HG02678 (cell line): ENCODE measurements at regions not wholly inside any gene's neighbourhood (a gene's known extent, or its start where the extent isn't known, plus 50 kb on each side); places are given as distances from the start of the nearest gene placed in this dataset.
"Not testable (repeated sequence)": the region's sequence is repeated elsewhere in the genome, so short reads cannot be mapped to it uniquely, and the experiment has no call there.

Source experiments
- ATAC-seq: cut with Tn5 transposase; IDR thresholded peaks from one replicate; pipeline ENCODE4 v1.9.1; 2021; ENCODE audit warnings: mild to moderate bottlenecking, moderate library complexity; ENCODE audit not compliant: unreplicated experiment

DNA sequence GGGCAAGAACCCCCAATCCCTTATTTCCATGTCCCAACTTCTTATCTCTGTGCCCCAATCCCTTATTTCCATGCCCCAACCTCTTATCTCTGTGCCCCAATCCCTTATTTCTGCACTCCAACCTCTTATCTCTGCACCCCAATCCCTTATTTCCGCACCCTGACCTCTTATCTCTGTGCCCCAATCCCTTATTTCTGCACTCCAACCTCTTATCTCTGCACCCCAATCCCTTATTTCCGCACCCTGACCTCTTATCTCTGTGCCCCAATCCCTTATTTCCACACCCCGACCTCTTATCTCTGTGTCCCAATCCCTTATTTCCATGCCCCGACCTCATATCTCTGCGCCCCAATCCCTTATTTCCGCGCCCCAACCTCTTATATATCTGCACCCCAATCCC is 150.8 kb upstream of the NR4A3 start:
- ATAC-seq, result not testable (repeated sequence)

- no peak for ATAC-seq
These were observed 144.4 kb upstream of the NR4A3 start for GRCh38 chr9:99677281-99677680.

GRCh38 chr9:99678566-99678965 is 143.1 kb upstream of the NR4A3 start:
- no peak for ATAC-seq

- ATAC-seq, result no peak
These were observed 141.5 kb upstream of the NR4A3 start for GRCh38 chr9:99680191-99680590.

DNA sequence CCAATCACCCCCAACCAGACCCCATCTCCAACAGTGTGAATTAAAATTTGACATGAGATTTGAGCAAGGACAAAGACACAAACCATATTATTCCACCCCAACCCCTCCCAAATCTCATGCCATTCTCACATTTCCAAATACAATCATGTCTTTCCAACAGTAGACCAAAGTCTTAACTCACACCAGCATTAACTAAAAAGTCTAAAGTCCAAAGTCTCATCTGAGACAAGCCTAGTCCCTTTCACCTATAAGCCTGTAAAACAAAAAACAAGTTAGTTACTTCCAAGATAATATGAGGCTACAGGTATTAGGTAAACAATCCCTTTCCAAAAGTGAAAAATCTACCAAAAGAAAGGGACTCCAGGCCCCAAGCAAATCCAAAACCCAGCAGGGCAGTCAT is 140.6 kb upstream of the NR4A3 start:
- no peak for ATAC-seq

DNA sequence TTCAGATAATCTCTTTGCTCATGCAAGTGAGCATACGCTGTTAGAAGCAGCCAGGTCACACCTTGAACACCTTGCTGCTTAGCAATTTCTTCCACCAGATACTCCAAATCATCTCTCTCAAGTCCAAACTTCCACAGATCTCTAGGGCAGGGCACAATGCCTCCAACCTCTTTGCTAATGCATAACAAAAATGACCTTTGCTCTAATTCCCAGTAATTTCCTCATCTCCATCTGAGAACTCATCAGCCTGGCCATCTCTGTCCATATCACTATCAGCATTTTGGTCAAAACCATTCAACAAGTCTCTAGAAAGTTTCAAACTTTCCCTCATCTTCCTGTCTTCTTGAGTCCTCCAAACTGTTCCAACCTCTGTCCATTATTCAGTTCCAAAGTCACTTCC is 139.3 kb upstream of the NR4A3 start:
- no peak for ATAC-seq

DNA sequence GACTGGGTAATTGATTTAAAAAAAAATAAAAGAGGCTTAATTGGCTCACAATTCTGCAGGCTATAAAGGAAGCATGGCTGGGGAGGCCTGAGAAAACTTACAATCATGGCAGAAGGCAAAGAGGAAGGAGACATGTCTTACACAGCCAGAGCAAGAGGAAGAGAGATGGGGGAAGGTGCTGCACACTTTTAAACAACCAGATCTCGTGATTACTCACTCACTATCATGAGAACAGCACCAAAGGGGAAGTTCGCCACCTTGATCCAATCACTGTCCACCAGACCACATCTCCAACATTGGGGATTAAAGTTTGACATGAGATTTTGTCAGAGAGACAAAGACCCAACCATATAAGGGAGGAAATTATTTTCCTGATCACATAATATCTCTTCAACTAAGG is 138.8 kb upstream of the NR4A3 start:
- no peak for ATAC-seq

GRCh38 chr9:99690573-99690972 is 131.1 kb upstream of the NR4A3 start:
- no peak for ATAC-seq

DNA sequence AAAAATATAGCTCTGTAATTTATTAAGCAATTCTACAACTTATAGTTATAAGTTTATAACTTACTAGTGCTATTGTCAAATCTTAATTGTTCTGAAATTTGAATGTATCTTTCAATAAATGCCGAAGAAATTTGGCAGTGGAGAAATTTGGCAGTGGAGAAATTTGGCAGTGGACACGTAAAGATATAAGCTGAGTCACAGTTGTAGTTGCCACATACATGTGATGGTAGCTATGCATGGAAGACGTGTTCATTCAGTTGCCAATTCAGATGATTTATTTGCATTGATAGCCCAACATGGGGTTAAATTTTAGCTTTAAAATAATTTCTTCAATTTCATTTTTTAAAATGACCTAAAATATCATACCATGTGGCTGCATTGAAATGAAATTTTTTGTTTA is 127.8 kb upstream of the NR4A3 start:
- ATAC-seq, result no peak

GRCh38 chr9:99694393-99694792 is 127.3 kb upstream of the NR4A3 start:
- no peak for ATAC-seq

GRCh38 chr9:99699396-99699795 is 122.3 kb upstream of the NR4A3 start:
- no peak for ATAC-seq

GRCh38 chr9:99712214-99712613 is 109.5 kb upstream of the NR4A3 start:
- no peak for ATAC-seq

- ATAC-seq, result no peak
These were observed 107.8 kb upstream of the NR4A3 start for GRCh38 chr9:99713838-99714306.

- no peak for ATAC-seq
These were observed 103.1 kb upstream of the NR4A3 start for GRCh38 chr9:99718631-99719030.

DNA sequence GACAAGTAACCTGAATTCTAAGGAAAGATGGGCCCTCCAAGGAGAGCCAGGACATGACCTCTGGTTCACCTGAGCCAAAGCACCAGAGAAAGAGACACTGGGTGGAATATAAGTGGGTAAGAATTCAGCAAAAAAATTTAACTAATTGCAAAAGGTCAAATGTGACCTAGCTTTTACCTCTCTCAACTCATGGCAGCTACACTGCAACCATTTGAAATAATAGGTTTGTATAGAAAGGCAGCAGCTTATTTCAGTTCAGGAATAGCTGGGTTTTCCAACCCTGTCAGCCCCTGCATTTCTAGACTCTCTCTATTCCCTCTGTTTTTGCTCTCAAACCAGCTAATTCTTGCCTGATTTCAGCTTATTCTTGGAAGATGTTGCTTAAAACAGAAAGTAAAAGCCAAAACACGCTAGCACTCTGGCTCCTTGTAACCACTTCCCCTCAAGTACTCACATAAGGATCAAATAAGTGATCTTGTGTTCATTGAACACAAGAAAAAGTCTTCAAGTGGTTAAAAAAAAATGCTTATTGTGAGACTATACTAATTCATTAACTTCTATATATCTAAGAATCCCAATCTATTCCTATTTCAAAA is 101.1 kb upstream of the NR4A3 start:
- peak; percentile 86 for ATAC-seq

DNA sequence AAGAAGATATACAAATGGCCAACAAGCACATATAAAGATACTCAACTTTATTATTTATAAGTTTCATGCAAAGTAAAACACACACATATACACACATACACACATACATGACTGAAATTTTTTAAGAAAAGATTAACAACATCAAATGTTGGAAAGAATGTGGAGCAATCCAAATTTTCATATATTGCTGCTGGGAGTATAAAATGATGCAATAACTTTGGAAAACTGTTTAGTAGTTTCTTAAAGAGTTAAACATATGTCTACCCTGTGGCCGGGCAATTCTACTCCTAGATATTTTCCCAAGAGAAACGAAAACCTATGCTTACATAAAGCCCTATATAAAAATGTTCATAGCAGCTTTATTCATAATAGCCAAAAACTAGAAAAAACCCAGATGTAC is 99.8 kb upstream of the NR4A3 start:
- no peak for ATAC-seq

DNA sequence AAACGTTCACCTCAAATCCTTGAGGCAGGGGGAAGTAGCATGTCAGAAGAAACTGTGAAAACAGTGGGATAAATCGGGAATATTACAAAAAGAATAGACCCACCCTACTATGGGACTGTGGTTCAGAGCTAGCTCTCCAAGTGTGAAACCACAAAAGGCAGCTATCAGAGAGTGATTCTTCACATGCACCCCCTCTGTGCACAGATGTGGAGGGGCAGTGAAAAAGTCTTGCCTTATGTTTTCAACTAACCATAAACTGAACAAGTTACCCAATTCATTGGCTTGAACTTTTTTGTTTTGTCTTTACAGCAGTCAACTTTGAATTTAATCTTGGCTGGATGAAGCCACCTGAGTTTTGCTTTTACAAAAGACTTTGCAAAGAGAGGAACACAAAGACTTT is 98.8 kb upstream of the NR4A3 start:
- ATAC-seq, result no peak

- ATAC-seq, result no peak
These were observed 97.0 kb upstream of the NR4A3 start for GRCh38 chr9:99724640-99725039.

- ATAC-seq, result no peak
These were observed 95.8 kb upstream of the NR4A3 start for GRCh38 chr9:99725852-99726251.

DNA sequence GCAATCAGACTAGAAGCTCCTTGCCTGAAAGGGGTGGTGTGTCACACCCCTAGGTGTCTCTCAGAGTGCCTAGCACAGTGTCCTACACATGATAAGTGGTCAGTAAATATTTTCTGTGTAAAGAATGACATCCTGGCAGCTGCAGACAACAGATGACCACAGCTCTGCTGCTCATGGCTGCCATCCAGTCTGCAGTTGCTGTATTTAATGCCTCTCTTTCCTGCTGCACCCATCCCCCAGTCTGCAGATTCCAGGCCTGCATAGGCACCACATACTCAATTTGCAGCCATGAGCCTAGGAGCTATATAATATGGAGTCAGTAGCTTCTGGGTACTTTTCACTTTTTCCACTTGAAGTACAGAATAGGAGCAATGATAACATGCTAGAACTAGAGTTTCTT is 94.9 kb upstream of the NR4A3 start:
- ATAC-seq, result no peak

DNA sequence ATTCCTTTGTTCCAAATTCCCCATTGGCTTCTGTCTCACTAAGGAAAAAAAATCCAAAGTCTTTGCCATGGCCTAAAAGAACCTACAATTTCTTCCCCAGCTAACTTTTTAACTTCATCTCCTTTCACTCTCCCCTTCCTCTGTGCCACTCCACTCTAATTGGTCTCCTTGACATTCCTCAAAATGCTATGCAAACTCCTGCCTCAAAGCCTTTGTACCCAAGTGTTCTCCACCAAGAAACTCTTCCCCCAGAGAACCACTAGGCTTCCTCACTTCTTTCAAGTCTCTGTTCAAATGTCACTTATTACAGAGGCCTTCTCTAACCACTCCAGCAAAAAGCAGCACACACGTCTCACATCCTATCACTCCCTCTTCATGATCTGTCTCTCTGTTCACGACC is 91.6 kb upstream of the NR4A3 start:
- ATAC-seq, result no peak

- no peak for ATAC-seq
These were observed 89.7 kb upstream of the NR4A3 start for GRCh38 chr9:99731950-99732349.

DNA sequence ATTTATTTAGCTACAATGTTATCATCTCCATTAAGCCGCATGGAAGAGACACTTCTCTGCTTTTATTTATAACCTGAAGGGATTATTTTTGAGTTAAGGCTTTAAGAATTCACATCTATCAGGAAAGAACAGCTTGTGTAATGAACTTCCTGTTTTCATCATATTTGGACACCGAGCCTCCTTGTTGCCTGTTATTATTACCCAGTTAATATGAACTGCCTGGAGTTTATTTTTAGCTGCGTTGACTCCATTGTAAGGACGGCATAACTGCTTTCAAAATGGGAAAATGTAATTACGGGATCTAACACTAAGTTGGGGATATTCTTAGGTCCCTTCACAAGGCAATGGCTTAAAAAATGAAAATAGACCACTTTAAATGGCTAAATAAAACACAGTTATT is 89.0 kb upstream of the NR4A3 start:
- no peak for ATAC-seq
